Hepatic stellate cell (primary cell): ENCODE measurements at regions not wholly inside any gene's neighbourhood (a gene's known extent, or its start where the extent isn't known, plus 50 kb on each side); places are given as distances from the start of the nearest gene placed in this dataset.
"Not testable (repeated sequence)": the region's sequence is repeated elsewhere in the genome, so short reads cannot be mapped to it uniquely, and the experiment has no call there.

Experiments
- DNase-seq: peaks from one replicate; pipeline ENCODE4 v3.0.0; 2011; ENCODE audit warnings: low spot score

- no peak for DNase-seq
These were observed 352.8 kb upstream of the EPHA5 start for GRCh38 chr4:66023061-66023460.

GRCh38 chr4:66017671-66018070, 347.4 kb upstream of the EPHA5 start:
- DNase-seq, result no peak

- DNase-seq, result no peak
These were observed 346.0 kb upstream of the EPHA5 start for GRCh38 chr4:66016240-66016639.

- DNase-seq, result no peak
These were observed 344.0 kb upstream of the EPHA5 start for GRCh38 chr4:66014146-66014765.

GRCh38 chr4:66000510-66001117, 330.3 kb upstream of the EPHA5 start:
- DNase-seq, result no peak

GRCh38 chr4:65999518-65999871, 329.2 kb upstream of the EPHA5 start:
- no peak for DNase-seq

- DNase-seq, result not testable (repeated sequence)
These were observed 328.7 kb upstream of the EPHA5 start for GRCh38 chr4:65998807-65999517.

GRCh38 chr4:65983061-65983460, 312.8 kb upstream of the EPHA5 start:
- DNase-seq, result no peak

GRCh38 chr4:65976287-65976686, 306.0 kb upstream of the EPHA5 start:
- no peak for DNase-seq

- DNase-seq, result no peak
These were observed 302.9 kb upstream of the EPHA5 start for GRCh38 chr4:65973186-65973585.

GRCh38 chr4:65971686-65972085, 301.4 kb upstream of the EPHA5 start:
- no peak for DNase-seq

- DNase-seq, result no peak
These were observed 298.7 kb upstream of the EPHA5 start for GRCh38 chr4:65968831-65969558.

- no peak for DNase-seq
These were observed 290.5 kb upstream of the EPHA5 start for GRCh38 chr4:65960751-65961150.

GRCh38 chr4:65954416-65954815, 284.1 kb upstream of the EPHA5 start:
- DNase-seq, result no peak

- DNase-seq, result no peak
These were observed 280.9 kb upstream of the EPHA5 start for GRCh38 chr4:65951177-65951576.

- DNase-seq, result no peak
These were observed 272.8 kb upstream of the EPHA5 start for GRCh38 chr4:65943076-65943475.

GRCh38 chr4:65924843-65925242, 254.6 kb upstream of the EPHA5 start:
- DNase-seq, result no peak

GRCh38 chr4:65923616-65924015, 253.3 kb upstream of the EPHA5 start:
- no peak for DNase-seq

GRCh38 chr4:65921180-65921579, 250.9 kb upstream of the EPHA5 start:
- no peak for DNase-seq

- no peak for DNase-seq
These were observed 248.6 kb upstream of the EPHA5 start for GRCh38 chr4:65918872-65919271.

GRCh38 chr4:65918212-65918611, 247.9 kb upstream of the EPHA5 start:
- no peak for DNase-seq

- no peak for DNase-seq
These were observed 247.2 kb upstream of the EPHA5 start for GRCh38 chr4:65917486-65917885.

GRCh38 chr4:65911720-65912119, 241.4 kb upstream of the EPHA5 start:
- DNase-seq, result no peak
